Spinal cord (tissue), 10 donors: ENCODE measurements at regions not wholly inside any gene's neighbourhood (a gene's known extent, or its start where the extent isn't known, plus 50 kb on each side); places are given as distances from the start of the nearest gene placed in this dataset. TPM values are rescaled to one million over a fixed set of nuclear protein-coding genes. Genes with fewer than 3 reads are reported as not detected.

Experiments used
- DNase-seq, 6 donors: peaks; one replicate each; pipeline versions ENCODE4 v3.0.0 to v3.0.0-alpha.2; 2013 to 2015; ENCODE audit warnings: low spot score in 6 of 6, low read depth in 4 of 6
- H3K27ac ChIP-seq: one replicate; pipeline ENCODE4 v1.5.1; 2013; ENCODE audit warnings: low read depth, low read length, control low read depth
- H3K27me3 ChIP-seq: one replicate; pipeline ENCODE4 v1.6.1; 2013; ENCODE audit warnings: low read length; ENCODE audit not compliant: control insufficient read depth, insufficient read depth
- H3K36me3 ChIP-seq: one replicate; pipeline ENCODE4 v1.6.1; 2013; ENCODE audit warnings: low read length; ENCODE audit not compliant: control insufficient read depth, insufficient read depth
- H3K4me1 ChIP-seq: one replicate; pipeline ENCODE4 v1.6.1; 2013; ENCODE audit warnings: low read length; ENCODE audit not compliant: control insufficient read depth, insufficient read depth
- H3K4me3 ChIP-seq: one replicate; pipeline ENCODE4 v1.5.1; 2013; ENCODE audit warnings: low read depth, low read length, control low read depth
- H3K9me3 ChIP-seq: one replicate; pipeline ENCODE4 v1.6.1; 2013; ENCODE audit warnings: low read length; ENCODE audit not compliant: control insufficient read depth, insufficient read depth
- WGBS: methylation state at CpG from one replicate; pipeline ENCODE4 v1.1.5; 2013; ENCODE audit warnings: missing lambda C conversion rate; ENCODE audit not compliant: insufficient coverage; 5-methylcytosine and 5-hydroxymethylcytosine counted together
- small RNA-seq: library from RNA; depleted of rRNA; stranded (forward); fragments of <200 nt; gene quantifications from one replicate; pipeline ENCODE3, GENCODE V24; 2014; ENCODE audit warnings: low replicate concordance
- donor health status: healthy.

GRCh38 chrX:88437563-88437962 is 309.5 kb upstream of the CPXCR1 start:
- Histone ChIP-seq H3K4me3 (no peak overlapping the region), H3K9me3 (no peaks in the 10 kb centered on the region), H3K27me3 (no peaks in the 10 kb centered on the region), H3K4me1 (no peaks in the 10 kb centered on the region), H3K36me3 (no peaks in the 10 kb centered on the region), H3K27ac (no peak overlapping the region)
- no CpG with 5 or more reads among the region's 1 CpG for WGBS
- no peak for DNase-seq

GRCh38 chrX:88438209-88438608 is 308.8 kb upstream of the CPXCR1 start:
- Histone ChIP-seq H3K9me3 (no peaks in the 10 kb centered on the region), H3K36me3 (no peaks in the 10 kb centered on the region), H3K4me1 (no peaks in the 10 kb centered on the region), H3K4me3 (no peak overlapping the region), H3K27me3 (no peaks in the 10 kb centered on the region), H3K27ac (no peak overlapping the region)
- 88% methylated on average over 1 of the region's 1 CpG for WGBS
- no peak for DNase-seq

- H3K4me1 ChIP-seq, result no peaks in the 10 kb centered on the region
- H3K9me3 ChIP-seq, result no peaks in the 10 kb centered on the region
- H3K36me3 ChIP-seq, result no peaks in the 10 kb centered on the region
- DNase-seq, result no peak
- H3K27me3 ChIP-seq, result no peaks in the 10 kb centered on the region
- H3K27ac ChIP-seq, result no peak overlapping the region
- no peak overlapping the region for H3K4me3 ChIP-seq
Observed at GRCh38 chrX:88439935-88440334, 307.1 kb upstream of the CPXCR1 start.

Small RNA genes lying in the stretch of these regions (small RNA-seq; reads per million reads assigned to genes)
- gene AL929325.1 (not detected), gene RF01225 (not detected)
